ENCODE measurements at regions not wholly inside any gene's neighbourhood (a gene's known extent, or its start where the extent isn't known, plus 50 kb on each side); places are given as distances from the start of the nearest gene placed in this dataset.
A peak's percentile ranks its signal among the peaks of the same experiment; 100 is the strongest.
"Not testable (repeated sequence)": the region's sequence is repeated elsewhere in the genome, so short reads cannot be mapped to it uniquely, and the experiment has no call there.

DNA sequence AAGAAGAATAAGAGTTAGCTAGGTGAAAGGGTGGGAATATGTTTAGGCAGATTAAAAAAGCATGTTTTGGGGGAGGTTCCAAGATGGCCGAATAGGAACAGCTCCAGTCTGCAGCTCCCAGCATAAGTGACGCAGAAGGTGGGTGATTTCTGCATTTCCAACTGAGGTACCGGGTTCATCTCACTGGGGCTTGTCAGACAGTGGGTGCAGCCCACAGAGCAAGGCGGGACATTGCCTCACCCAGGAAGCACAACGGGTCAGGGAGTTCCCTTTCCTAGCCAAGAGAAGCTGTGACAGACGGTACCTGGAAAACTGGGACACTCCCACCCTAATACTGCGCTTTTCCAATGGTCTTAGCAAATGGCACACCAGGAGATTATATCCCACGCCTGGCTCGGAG, 60.5 kb upstream of the FMOD start:
- H3K9ac ChIP-seq (ENCODE audit: insufficient read depth, low read depth, low read length); H3K4me1 ChIP-seq (ENCODE audit: insufficient read depth, low read length); H3K9me3 ChIP-seq (ENCODE audit: low read length); DNase-seq (ENCODE audit: low spot score); H3K36me3 ChIP-seq (replicated peaks in 1 of 2; ENCODE audit: control insufficient read depth in 1 of 2, insufficient read depth in 2 of 2, low read length in 2 of 2); intact Hi-C loops (cut with micrococcal nuclease; ENCODE audit: unreplicated experiment); H4K20me1 ChIP-seq (ENCODE audit: insufficient read depth, low read length); H3K79me2 ChIP-seq (ENCODE audit: insufficient read depth, low read length); POLR2A ChIA-PET; in situ Hi-C loops (cut with HindIII; ENCODE audit: extremely low pct_ligation_motif_present, low pct_unique_long_range_greater_than_20kb); BruUV-seq (replicated peaks); FAIRE-seq; H3K4me2 ChIP-seq (ENCODE audit: low read depth, low read length); H3K27ac ChIP-seq (ENCODE audit: extremely low read length, insufficient read depth, low read length); H2AFZ ChIP-seq (ENCODE audit: low read length); CTCF ChIA-PET (ENCODE audit: low intra/inter-chr PET ratio, low total read pairs); ATAC-seq; H3K4me3 ChIP-seq (replicated peaks in 1 of 3; ENCODE audit: insufficient read depth in 1 of 3, low read depth in 2 of 3, low read length in 3 of 3): not testable (repeated sequence)
- peaks cover 0 to 14% of the 10 kb centered on the region in 2 experiments; a peak in 2 of 5 replicates for H3K27me3 ChIP-seq (ENCODE audit: control insufficient read depth in 1 of 2, insufficient read depth in 2 of 2, low read length in 2 of 2)
- WGBS (ENCODE audit: low lambda C conversion rate), result 53% methylated on average over 5 of the region's 9 CpGs

DNA sequence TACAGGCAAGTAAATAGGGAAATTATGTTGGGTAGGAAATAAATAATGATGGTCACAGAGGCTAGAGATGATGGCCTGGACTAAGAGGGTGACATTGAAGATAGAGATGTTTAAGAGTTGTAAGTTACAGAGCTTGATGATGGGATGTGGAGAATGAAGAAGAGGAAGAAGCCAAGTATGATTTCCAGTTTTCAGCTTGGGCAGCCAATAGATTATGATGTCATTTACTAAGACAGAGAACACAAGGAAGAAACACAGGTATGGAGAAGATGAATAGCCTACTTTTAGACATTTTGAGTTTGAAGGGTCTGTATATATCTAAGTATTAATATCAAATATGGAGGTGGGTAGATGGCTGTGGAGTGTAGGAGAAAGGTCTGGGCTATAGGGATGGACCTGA, 56.0 kb upstream of the PRELP start:
- Histone ChIP-seq H4K20me1 (ENCODE audit: insufficient read depth, low read length) (no peaks in the 10 kb centered on the region), H3K4me1 (ENCODE audit: insufficient read depth, low read length) (peaks cover 18% of the 10 kb centered on the region), H3K27me3 (ENCODE audit: control insufficient read depth in 1 of 2, insufficient read depth in 2 of 2, low read length in 2 of 2) (no peaks in the 10 kb centered on the region), H3K79me2 (ENCODE audit: insufficient read depth, low read length) (no peaks in the 10 kb centered on the region), H2AFZ (ENCODE audit: low read length) (no peak overlapping the region), H3K4me2 (ENCODE audit: low read depth, low read length) (0 out of 2 replicates have a peak overlapping the region, but pooled peaks have one; percentile 16), H3K27ac (ENCODE audit: extremely low read length, insufficient read depth, low read length) (no peak overlapping the region), H3K9me3 (ENCODE audit: low read length) (no peaks in the 10 kb centered on the region), H3K4me3 (replicated peaks in 1 of 3; ENCODE audit: insufficient read depth in 1 of 3, low read depth in 2 of 3, low read length in 3 of 3) (no peak overlapping the region), H3K36me3 (replicated peaks in 1 of 2; ENCODE audit: control insufficient read depth in 1 of 2, insufficient read depth in 2 of 2, low read length in 2 of 2) (no peaks in the 10 kb centered on the region), H3K9ac (ENCODE audit: insufficient read depth, low read depth, low read length) (no peak overlapping the region)
- no peak for DNase-seq (ENCODE audit: low spot score)
- no peak for FAIRE-seq
- ChIA-PET POLR2A (no interaction called here), CTCF (ENCODE audit: low intra/inter-chr PET ratio, low total read pairs) (no interaction called here)
- in situ Hi-C loops (cut with HindIII; ENCODE audit: extremely low pct_ligation_motif_present, low pct_unique_long_range_greater_than_20kb), result no loop called here
- BruUV-seq (replicated peaks), result no TSS peak
- intact Hi-C loops (cut with micrococcal nuclease; ENCODE audit: unreplicated experiment), result no loop called here
- TF ChIP-seq ELF3 (CRISPR knock-in tag; IDR thresholded peaks at IDR 0.05) (no peak), ZNF33A (CRISPR knock-in tag; IDR thresholded peaks at IDR 0.05; ENCODE audit: borderline replicate concordance) (no peak), ATF7 (IDR thresholded peaks at IDR 0.05) (peak; percentile 81), ATF7 (CRISPR knock-in tag; IDR thresholded peaks at IDR 0.05) (no peak)
- no peak for ATAC-seq
